Stimulated activated CD4-positive, alpha-beta T cell treated with anti-CD3 and anti-CD28 coated beads, TNF-alpha, amount 100 ng/mL, for 1 hour (primary cell): ENCODE measurements at regions not wholly inside any gene's neighbourhood (a gene's known extent, or its start where the extent isn't known, plus 50 kb on each side); places are given as distances from the start of the nearest gene placed in this dataset.

Experiments
- DNase-seq, 3 donors: peaks; one replicate each; pipeline ENCODE4 v3.0.0-alpha.2; 2020; ENCODE audit warnings: low read depth in 3 of 3, low spot score in 1 of 3

DNA sequence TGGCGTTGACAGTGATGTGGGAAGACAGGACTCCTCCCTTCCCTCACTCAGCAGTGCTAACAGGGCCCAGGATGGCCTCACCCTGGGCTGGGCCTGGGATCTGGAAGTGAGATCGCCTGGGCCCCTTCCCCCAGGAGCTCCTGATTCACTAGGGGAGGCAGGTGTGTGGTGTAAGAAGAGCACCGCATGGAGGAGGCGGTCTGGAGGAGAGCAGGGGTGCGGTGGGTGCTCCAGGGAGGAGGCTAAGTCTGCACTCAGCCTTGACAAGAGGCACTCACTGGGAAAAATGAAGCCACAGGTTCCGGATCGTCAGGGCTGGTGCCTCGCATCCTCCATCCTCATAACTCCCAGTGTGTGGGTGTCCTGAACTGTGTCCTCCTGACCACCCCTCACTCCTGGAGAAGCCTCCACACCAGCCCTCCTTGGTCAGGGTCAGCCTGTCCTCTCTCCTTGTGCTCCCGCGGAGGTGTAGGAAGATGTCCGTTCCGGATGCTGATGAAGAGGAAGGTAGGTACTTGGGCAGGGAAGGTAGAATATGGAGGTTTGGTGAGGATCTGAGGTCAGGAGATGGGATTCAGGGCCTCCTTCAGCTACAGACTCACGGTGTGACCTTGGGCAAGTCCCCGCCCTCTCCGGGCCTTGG lies 142.1 kb upstream of the WNT4 start:
- no peak for DNase-seq

DNA sequence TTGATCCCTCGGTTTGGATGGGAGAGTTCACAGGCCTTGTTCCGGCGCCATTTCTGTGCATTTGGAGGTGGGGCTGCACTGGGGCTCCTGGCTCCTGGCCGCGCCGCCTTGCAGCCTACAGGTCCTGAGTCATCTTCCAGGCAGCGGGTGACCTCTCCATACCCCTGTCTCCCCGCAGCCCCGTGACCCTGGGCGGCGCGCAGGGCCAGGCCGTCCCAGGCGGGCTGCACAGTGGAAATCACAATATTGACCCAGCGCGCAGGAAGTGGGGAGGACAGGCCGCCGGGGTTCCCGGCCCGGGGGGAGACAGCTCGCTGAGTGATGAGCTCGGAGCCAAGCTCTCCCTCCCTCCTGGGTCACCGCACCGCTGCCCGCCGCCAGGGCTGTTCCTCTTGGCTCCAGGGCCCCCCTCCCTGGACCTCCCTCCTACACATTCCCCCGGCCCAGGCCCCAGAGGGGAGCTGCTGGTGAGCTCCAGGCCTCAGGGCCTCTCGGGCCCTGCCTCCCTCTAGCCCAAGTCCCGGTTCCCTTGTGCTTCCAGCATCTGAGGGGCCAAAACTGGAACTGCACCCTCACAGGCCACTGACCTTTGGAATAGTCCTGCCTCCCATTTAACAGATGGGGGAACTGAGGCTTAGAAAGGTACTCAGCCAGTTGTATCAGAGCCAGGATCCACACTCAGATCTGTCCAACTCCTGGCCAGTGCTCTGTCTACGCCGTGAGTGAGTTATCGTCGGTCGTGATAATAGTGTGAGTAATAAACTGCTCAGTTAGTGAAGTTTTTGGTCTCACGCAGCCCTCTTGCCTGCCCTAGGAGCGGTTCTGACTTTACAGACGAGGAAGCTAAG lies 142.9 kb upstream of the WNT4 start:
- no peak for DNase-seq

- DNase-seq, result no peak
Measured at GRCh38 chr1:22286491-22286890, 143.6 kb upstream of the WNT4 start.

GRCh38 chr1:22287273-22287672 lies 144.4 kb upstream of the WNT4 start:
- no peak for DNase-seq

DNA sequence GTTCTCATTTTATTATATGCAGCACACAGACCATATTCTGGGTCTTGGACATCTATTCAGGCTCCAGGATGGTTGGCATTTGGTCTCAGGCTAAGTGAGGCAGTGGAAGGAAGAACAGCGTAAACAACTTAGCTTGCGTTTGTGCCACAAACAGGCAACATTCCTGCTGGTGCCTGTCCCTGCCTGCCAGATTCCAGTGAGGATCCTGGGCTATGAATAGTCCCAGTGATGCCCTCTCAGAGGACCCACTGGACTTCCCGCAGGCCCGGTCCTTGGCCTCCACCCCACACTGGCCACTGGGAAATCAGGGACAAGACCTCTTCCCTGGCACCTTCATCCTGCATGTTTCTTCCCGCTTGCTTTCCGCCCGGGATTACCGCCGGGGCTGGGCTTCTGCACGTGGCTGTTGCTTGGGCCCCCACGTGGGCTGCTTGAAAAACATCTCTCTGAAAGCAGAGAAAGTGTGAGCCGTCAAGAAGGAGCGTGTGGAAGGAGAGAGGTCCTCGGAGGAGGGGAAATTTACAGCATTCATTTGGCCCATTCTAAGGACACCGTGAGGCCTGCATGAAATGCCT lies 145.1 kb upstream of the WNT4 start:
- no peak for DNase-seq

GRCh38 chr1:22288593-22289241 lies 145.8 kb upstream of the WNT4 start:
- DNase-seq, result no peak

- DNase-seq, result no peak
Measured at GRCh38 chr1:22289307-22289995, 146.6 kb upstream of the WNT4 start.

DNA sequence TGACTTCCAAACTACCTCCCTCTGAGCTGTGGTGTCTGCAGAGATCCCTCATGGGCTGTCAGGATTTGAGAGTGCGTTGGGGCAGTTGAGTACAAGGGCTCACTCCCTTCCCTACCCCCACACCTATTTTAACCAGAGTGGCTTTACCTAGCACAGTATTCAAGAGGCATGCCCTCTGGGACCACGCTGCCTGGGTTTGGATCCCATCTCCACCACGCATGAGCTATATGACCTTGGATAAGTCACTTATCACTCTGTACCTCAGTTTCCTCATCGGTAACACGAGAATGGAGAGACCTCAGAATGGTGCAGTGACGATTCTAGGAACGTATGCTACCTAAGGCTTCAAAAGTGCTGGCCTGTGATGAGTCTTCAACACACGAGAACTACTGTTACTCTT lies 147.3 kb upstream of the WNT4 start:
- DNase-seq, result no peak

DNA sequence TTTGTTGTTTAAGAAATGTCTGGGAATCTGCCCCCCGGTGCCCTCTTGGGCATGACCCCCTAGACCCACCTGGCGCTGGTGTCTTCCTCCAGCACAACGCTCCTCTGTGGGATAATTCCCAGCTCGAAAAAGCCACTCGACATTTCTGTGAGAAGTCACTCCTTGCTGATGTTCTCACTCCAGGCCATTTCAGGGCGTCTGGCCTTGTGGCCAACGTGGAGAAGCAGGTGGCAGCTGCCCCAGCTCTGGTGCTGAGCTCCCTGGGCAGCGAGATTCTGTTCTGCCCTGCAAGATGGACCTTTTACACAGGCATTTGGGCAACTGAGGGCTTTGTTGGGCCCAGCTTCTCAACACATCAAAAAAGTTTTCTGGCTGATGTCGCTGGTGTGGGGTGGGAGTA lies 147.7 kb upstream of the WNT4 start:
- no peak for DNase-seq

GRCh38 chr1:22291057-22291456 lies 148.2 kb upstream of the WNT4 start:
- no peak for DNase-seq

DNA sequence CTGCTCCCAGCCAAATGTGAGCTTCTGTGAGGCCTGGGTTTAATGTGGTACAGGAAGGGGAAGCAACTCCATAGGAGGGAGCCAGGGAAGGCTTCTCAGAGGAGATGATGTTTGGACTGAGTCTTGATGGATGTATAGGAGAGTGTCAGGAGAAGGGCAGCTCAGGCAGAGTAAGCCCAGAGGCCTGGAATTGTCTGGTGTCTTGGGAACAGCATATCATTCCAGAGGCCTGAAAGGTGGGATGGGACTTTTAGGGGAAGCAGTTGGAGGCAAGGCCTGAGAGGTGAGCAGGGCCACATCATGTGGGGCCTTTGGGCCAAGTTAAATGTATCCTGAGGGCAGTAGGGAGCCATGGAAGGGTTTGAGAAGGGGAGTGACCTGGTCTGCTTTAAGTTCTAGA lies 148.6 kb upstream of the WNT4 start:
- no peak for DNase-seq

DNA sequence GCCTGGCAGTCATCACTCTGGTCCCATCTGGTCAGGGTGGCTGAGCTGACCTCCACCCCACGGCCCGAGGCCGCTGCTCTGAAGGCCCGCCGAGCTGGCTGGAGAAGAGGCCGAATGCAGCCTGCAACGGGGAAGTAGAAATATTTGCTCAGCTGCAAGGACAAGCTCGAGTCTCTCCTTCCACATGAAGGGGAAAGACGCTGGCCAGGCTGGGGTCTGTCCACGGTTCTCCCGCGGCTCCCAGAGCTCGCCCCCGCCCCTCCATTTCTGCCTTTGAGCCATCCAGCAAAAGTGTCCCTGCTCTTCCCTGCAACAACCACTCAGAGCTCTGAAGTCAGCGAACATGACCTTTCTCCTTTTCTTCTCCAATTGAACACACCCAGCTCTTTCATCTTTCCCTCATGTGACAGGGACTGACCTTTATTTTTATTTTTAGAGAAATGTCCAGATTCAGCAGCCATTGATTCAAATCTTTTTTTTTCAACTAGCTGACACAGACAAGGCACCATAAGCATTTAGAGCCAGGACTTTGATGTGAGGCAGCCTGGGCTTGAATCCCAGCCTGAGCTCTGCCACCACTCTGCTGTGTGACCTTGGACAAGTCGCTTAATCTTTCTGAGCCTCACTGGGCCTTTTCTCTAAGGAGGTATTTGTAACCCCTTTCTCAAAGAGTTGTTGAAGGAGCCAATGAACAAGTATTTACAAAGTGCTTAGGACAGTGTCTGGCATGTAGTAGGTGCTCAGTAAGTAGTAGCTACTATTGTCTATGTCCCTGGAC lies 149.3 kb upstream of the WNT4 start:
- no peak for DNase-seq

GRCh38 chr1:22295396-22295795 lies 152.5 kb upstream of the WNT4 start:
- no peak for DNase-seq

GRCh38 chr1:22295856-22296255 lies 153.0 kb upstream of the WNT4 start:
- no peak for DNase-seq

DNA sequence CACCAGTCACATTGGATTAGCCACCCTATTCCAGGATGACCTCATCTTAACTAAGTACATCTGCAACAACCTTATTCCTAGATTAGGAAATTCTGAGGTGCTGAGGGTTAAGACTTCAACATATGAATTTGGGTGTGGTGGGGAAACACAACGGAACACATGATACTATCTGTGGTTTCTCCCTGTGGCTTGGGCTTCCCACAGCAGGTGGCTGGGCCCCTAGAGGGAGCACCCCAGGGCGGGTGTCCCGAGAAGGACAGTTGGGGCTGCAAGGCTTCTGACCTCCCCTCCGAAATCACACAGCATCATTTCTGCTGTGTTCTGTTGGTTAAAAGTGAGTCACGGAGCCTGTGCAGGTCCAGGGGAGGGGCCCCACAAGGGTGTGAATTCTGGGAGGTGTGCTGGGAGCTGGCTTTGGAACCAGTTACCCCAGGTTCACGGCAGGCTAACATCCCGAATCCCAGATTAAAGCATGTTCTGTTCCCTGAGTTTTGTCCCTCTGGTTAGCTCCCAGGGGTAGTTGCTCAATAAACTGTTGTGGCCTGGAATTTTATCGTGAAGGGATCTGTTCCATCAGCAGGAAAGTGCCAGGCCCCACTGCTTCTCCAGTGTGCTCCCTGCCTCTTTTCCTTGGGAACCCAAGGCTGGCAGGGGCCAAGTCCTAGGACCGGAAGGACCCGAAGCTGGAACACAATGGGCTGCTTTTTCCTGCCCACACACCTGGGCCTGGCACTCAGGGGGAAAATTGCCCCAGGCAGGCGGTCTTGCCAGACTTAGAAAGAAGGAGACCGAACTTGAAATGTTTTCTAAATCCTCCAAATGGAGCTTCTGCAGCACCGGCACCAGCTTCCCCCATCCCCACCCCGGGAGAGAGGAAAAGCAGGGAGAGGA lies 154.0 kb upstream of the WNT4 start:
- DNase-seq, result no peak

DNA sequence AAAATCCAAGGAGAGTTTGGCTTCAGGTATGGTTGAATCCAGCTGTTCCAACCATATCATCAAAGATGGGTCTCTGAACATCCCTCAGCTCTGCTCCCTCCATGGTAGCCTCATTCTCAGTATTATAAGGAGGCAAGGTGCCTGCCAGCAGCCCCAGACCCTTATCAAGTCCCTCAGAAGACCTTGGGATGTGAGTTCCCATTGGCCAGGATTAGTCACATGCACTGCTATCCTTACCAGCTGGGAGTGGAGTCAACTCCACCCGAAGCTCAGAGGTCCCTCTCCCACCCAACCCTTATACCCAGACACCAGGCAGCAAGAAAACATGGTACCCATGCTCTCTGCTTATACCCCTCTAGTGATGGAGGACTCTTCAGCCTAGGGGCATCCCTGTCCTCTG lies 153.7 kb upstream of the ZBTB40 start:
- DNase-seq, result no peak

DNA sequence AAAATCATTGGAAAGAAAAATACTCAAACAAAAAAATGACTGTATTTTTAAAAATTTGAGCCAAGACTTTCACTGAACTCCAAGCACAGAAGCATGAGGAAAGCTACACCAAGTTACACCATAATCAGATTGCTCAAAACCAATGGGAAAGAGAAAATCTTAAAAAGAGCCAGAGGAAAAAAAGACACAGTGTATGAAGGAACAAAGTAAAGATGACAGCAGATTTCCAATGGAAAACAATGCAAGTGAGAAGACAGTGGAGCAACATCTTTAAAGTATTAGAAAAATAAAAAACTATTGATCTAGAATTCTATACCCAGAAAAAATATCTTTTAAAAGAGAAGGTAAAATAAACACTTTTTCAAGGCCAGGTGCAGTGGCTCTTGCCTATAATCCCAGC lies 147.8 kb upstream of the ZBTB40 start:
- no peak for DNase-seq

DNA sequence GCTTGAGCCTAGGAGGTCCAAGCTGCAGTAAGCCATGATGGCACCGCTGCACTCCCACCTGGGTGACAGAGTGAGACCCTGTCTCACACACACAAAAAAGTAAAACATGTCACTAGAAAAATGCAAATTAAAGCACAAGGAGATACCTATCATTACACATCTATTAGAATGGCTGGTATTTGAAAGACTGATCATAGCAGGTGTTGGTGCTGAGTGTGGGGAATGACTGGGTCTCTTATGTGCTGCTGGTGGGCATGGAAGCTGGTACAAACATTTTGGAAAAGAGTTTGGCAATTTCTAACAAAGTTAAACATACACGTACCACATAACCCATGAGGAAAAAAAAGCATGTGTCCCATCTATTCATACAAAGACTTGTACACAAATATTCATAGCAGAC lies 142.1 kb upstream of the ZBTB40 start:
- DNase-seq, result no peak

- DNase-seq, result no peak
Measured at GRCh38 chr1:22311461-22311860, 140.2 kb upstream of the ZBTB40 start.

DNA sequence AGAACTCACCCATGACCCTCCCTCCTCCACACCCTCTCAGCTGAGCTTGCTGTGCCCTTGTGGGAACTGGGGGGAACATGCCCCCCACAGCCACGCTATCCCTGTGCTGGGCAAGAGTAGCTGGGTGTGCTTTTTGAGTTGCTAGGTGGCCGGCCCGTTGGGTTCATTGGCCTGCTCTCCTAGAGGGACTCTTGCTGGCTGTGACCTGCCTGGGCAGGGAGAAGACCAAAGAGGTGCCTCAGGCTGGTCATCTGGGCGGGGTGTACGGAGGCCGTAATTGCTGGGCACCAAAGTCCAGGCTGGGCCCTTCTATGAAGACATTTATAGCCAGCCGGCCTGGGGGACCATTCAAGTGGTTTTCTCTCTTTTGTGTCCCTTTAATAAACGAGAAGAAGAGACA lies 138.3 kb upstream of the ZBTB40 start:
- no peak for DNase-seq
